GM04503 (cell line): ENCODE measurements at regions not wholly inside any gene's neighbourhood (a gene's known extent, or its start where the extent isn't known, plus 50 kb on each side); places are given as distances from the start of the nearest gene placed in this dataset.
"Not testable (repeated sequence)": the region's sequence is repeated elsewhere in the genome, so short reads cannot be mapped to it uniquely, and the experiment has no call there.

Experiments
- DNase-seq: peaks from one replicate; pipeline ENCODE4 v3.0.0-alpha.2; 2012; ENCODE audit warnings: low read depth

DNA sequence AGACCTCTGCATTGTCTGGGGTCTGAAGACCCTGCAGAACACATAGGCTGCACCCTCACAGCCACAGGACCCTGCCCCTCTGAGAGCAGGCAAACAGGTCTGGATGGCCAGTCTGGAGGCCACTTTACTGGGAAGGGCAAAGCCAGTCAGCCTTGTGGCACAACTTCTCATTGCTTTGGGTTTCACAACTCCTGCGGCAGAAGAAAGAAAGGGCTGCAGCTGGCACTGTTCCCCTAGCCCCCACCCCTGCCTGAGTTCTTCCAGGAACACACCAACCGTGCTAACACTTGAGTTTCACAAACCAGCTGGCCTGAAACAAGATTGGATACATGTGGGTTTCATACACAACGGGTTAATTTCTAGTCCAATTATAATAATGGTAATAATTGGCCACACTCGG, 276.5 kb upstream of the MGAT5 start:
- DNase-seq, result no peak

GRCh38 chr2:133982256-133982655, 271.6 kb upstream of the MGAT5 start:
- no peak for DNase-seq

DNA sequence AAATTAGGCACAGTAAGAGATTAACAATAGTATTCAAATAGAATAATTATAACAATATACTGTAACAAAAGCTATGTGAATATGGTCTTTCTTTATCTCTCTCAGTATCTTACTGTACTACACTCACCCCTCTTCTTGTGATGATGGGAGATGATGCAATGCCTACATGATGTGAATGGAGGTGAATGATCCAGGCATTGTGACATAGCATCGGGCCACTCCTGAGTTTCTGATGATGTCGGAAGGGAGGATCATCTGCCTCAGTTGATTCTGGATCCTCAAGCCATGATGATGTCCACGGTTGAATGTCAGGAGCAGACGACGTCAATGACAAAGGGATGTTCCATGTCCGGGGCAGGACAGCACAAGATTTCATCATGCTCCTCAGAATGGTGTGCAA, 268.3 kb upstream of the MGAT5 start:
- no peak for DNase-seq

DNA sequence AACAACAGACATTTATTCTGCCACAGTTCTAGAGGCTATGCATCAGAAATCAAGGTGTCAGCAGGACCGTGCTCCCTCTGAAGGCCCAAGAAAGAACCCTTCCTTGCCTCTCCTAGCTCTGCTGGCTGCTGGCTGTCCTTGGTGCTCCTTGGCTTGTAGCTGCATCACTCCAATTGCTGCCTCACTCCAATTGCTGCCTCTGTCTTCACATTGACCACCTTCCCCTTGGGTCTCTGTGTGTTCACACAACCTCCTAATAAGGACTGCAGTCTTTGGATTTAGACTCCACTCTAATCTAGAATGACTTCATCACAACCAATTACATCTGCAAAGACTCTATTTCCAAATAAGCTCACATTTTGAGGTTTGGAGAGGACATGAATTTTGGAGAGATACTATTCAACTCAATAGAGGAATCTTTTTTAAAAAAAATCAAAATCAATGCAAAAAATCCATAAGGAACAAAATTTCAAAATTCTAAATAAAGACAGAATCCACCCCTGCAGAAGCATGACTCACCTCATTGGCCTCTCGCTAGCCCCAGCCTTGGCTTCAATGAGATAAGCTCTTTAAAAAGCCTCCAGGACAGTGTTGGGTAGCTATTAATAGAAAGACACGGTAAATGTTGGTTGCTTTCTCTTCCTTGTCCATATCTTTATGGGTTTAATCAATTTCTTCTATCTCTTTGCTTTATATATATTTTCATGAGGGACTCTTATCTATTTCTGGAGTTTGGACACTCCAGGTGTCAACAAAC, 267.6 kb upstream of the MGAT5 start:
- no peak for DNase-seq

GRCh38 chr2:133986881-133987795, 266.7 kb upstream of the MGAT5 start:
- DNase-seq, result no peak

- no peak for DNase-seq
These were observed 265.5 kb upstream of the MGAT5 start for GRCh38 chr2:133988316-133988891.

DNA sequence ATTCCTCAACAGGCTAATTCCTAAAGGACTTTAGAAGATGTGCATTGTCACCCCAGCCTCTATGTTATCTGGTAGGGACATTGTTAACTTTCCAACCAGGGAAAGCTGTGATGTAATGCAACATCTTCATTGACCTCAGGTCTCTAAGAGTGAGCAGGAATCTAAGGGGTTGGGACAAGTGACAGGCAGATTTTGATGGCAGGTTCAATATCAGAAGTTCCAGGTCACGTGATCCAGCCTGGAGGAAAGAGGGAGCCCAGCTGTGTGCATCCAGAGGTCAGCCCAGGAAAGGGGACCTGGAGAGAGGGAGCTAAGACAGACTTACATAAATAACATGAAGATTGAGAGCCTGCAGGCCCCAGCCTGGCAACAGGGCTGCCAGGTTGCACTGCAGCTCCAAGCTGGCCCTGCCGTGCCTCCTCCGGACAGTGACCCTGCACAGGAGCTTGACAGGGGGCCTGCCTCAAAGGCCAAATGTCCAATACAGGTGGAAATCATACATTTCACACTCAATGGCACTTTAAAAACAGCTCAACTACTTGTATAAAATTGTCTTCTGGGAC, 262.2 kb upstream of the MGAT5 start:
- no peak for DNase-seq

DNA sequence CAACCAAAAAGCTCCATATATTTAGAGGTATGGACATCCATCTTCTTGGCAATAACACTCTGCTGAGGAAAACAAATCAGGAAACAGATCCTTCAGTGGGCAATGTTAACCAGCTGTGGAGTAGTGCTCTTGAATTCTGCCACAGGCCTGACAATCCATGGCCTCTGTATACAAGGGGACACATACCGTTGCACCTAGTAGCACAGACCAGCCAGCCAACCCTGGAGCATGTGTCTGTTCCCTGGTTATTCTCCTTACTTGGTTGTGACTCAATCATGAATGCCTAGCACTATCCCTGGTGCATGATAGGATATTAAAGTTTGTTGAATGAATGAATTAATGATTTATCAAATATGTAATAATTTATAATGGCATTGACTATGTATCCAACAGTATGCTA, 261.4 kb upstream of the MGAT5 start:
- DNase-seq, result no peak

DNA sequence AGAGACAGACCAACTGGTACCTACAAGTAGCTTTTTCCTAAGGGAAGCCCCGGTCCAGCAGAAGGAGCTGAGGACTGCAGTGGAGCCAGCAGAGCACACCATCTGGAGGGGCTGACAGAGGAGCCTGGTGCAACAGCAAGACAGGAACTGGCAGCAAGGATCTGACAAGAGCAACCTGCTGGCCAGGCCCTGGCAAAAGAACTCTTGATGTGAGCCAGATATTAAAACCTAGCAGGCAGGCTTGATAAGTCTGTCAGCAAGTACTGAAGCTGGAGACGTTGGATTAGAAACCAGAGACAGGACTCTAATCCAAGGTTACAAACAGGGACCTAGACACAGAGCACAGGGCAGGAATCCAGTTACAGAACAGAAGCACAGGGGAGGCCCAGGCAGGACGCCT, 260.7 kb upstream of the MGAT5 start:
- no peak for DNase-seq

- DNase-seq, result not testable (repeated sequence)
These were observed 255.1 kb upstream of the MGAT5 start for GRCh38 chr2:133998726-133999125.

- no peak for DNase-seq
These were observed 251.5 kb upstream of the MGAT5 start for GRCh38 chr2:134002391-134002790.

DNA sequence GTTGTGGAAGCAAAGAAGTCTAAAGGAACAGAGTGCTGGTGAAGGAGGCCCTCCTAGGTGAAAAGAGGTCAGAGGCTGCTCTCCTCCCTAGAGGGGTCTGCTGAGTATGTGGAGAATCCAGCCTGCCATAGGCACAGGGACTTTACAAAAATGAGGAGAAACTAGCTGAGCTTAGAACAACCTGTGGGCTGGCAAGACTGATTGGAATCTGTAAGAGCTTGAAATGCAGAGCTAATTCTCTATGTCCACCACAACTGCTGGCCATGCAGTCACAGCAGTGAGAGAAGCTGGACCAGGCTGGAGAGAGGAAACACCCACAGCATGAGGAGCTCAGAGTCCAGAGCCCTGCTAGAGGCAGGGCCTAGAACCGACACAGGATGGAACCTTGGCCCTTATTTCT, 251.0 kb upstream of the MGAT5 start:
- DNase-seq, result no peak

DNA sequence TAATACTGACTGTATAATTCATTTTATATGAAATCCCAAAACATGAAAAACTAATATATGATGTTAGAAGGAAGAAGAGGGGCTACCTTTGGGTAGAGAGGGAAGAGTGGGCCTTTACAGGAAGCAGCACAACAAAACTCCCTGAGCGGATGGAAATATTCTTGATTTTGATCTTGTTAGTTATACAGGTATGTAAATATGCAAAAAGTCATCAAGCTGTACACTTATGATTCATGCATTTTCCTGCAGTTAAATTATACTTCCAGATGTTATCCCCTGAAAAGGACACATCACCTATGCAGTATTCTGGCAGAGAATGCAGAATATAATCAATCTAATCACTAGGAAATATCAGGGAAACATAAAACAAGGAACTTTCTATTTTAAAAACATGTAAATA, 249.4 kb upstream of the MGAT5 start:
- DNase-seq, result no peak

GRCh38 chr2:134008837-134009236, 245.0 kb upstream of the MGAT5 start:
- DNase-seq, result no peak

GRCh38 chr2:134009440-134009839, 244.4 kb upstream of the MGAT5 start:
- no peak for DNase-seq

GRCh38 chr2:134009906-134010305, 244.0 kb upstream of the MGAT5 start:
- DNase-seq, result not testable (repeated sequence)

DNA sequence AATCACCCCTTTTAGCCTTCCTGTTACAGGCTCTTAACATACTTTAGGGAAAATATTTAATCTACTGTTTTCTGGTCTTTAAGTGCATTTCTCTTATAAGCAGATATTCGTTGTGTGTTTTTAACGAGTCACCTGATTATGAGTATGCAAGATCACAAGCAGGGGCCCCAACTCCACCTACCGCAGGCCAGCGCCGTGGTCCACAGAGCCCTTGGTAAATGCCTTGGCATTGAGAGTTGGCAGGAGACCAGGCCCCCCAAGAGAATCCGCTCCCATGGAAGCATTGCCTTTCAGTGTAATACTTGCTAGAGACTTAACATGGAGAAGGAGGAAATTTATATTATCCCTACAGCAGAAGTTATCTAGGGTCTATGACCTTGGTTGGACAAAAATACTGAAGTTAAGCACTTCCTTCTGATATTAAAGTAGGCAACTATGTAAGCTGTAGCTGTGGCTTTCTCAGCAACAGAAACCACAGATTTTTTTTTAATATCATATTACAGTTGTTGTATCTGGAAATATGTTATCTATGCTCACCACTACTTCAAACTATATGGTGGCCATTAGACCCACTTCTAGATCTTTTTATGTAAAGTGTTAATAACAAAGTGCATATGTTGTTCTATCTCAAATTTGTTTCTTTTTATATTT, 241.8 kb upstream of the MGAT5 start:
- DNase-seq, result no peak

- DNase-seq, result peak; percentile 27
These were observed 239.5 kb upstream of the MGAT5 start for GRCh38 chr2:134014196-134014960.

- no peak for DNase-seq
These were observed 234.0 kb upstream of the MGAT5 start for GRCh38 chr2:134019871-134020270.

- DNase-seq, result no peak
These were observed 233.3 kb upstream of the MGAT5 start for GRCh38 chr2:134020608-134021007.

- no peak for DNase-seq
These were observed 231.9 kb upstream of the MGAT5 start for GRCh38 chr2:134021830-134022524.
